Gastrocnemius medialis (tissue), 4 donors: ENCODE measurements at regions not wholly inside any gene's neighbourhood (a gene's known extent, or its start where the extent isn't known, plus 50 kb on each side); places are given as distances from the start of the nearest gene placed in this dataset.

Source experiments
- ATAC-seq, 2 donors: fragments of 150-250 bp; one replicate each; pipeline ENCODE4 v1.9.1; 2016
- DNase-seq, 2 donors: peaks; one replicate each; pipeline ENCODE4 v3.0.0-alpha.2; 2019
- H3K27ac ChIP-seq, 4 donors: fragments of 200-600 bp; sonication (generic); 1 replicate in 1 of 4; 2 replicates in 3 of 4; pipeline ENCODE4 v1.5.1; 2016 to 2018; ENCODE audit warnings: mild to moderate bottlenecking in 2 of 4, moderate library complexity in 1 of 4
- H3K27me3 ChIP-seq, 3 donors: fragments of 200-600 bp; sonication (generic) in 2 of 3; 1 replicate in 1 of 3; 2 replicates in 2 of 3; pipeline versions ENCODE4 v1.5.1 to v1.6.0; 2016 to 2019; ENCODE audit warnings: mild to moderate bottlenecking in 1 of 3, moderate library complexity in 1 of 3
- H3K36me3 ChIP-seq, 2 donors: fragments of 200-600 bp; sonication (generic) in 1 of 2; one replicate each; pipeline ENCODE4 v1.5.1; 2017 to 2018
- H3K4me1 ChIP-seq, 2 donors: fragments of 200-600 bp; sonication (generic) in 1 of 2; one replicate each; pipeline ENCODE4 v1.5.1; 2016 to 2017; ENCODE audit warnings: mild to moderate bottlenecking in 2 of 2
- H3K4me3 ChIP-seq, 4 donors: fragments of 200-600 bp; sonication (generic) in 3 of 4; 1 replicate in 1 of 4; 2 replicates in 3 of 4; pipeline ENCODE4 v1.5.1; 2016 to 2019; ENCODE audit warnings: mild to moderate bottlenecking in 2 of 4
- H3K9me3 ChIP-seq, 3 donors: fragments of 200-600 bp; sonication (generic) in 2 of 3; 1 replicate in 1 of 3; 2 replicates in 2 of 3; pipeline ENCODE4 v1.5.1; 2016 to 2019
- CTCF ChIP-seq, 5 experiments: fragments of 450-650 bp in 3 of 5; fragments of 200-600 bp in 2 of 5; sonication (generic) in 2 of 5; IDR thresholded peaks in 4 of 5; conservative IDR thresholded peaks in 1 of 5; 1 replicate in 4 of 5; 2 replicates in 1 of 5; pipeline ENCODE4 v1.5.1; 2016 to 2019; ENCODE audit warnings: antibody characterized with exemption in 5 of 5, mild to moderate bottlenecking in 3 of 5, moderate library complexity in 3 of 5
- POLR2A ChIP-seq, 2 donors: fragments of 450-650 bp; IDR thresholded peaks; one replicate each; pipeline ENCODE4 v1.6.1; 2017; ENCODE audit warnings: antibody characterized with exemption in 2 of 2, mild to moderate bottlenecking in 2 of 2, moderate library complexity in 2 of 2
- in situ Hi-C, 4 donors: fragments of 200-750 bp; cut with MboI; loops; one replicate each; pipeline versions ENCODE4 v1.15.0 to v1.8.0; 2017; ENCODE audit warnings: low sequenced_read_pairs in 4 of 4
- intact Hi-C: fragments of 100-400 bp; cut with DNase I; formaldehyde crosslinking; loops from one replicate; pipeline ENCODE4 v1.15.1; 2023; ENCODE audit warnings: low total_unique reads

GRCh38 chr6:56807326-56807988 lies 147.4 kb upstream of the BEND6 start:
- peaks cover 83 to 85% of the 10 kb centered on the region in 2 donors for H3K4me1 ChIP-seq
- TF ChIP-seq POLR2A (IDR thresholded peaks at IDR 0.05), result no peak
- no peak for TF ChIP-seq CTCF (IDR thresholded peaks at IDR 0.05 in 4 of 5, conservative IDR thresholded peaks at IDR 0.05 in 1 of 5)

DNA sequence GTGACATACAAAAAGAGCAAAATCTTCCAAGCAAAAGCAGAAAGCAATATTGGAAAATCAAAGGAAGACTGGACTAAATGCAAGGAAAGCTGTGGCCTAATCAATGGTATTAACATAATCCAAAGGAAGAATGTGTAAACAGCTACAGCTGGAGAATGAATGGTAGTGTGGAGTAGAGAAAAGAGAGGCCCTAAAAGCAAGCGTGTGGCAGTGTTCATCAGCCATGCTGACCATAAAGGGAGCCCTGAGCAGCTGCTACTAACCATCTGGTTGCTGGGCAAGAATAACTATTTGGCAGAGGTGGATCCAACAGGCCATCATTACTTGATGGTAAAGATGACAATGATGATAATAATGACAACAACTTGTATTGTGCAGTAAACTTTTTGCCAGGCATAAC lies 148.5 kb upstream of the BEND6 start:
- in situ Hi-C loops, result no loop called here
- peaks cover 80 to 87% of the 10 kb centered on the region in 2 donors for H3K4me1 ChIP-seq
- no peak overlapping the region for H3K4me3 ChIP-seq

More at GRCh38 chr6:56807326-56807988, 147.4 kb upstream of the BEND6 start:
- H3K9me3 ChIP-seq, result no peaks in the 10 kb centered on the region
- intact Hi-C loops, result no loop called here
- ATAC-seq (peak; percentile 73 to 80), DNase-seq (no peak)
- no peak overlapping the region for H3K4me3 ChIP-seq
- H3K36me3 ChIP-seq, result no peaks in the 10 kb centered on the region
- H3K27me3 ChIP-seq, result no peaks in the 10 kb centered on the region
- H3K27ac ChIP-seq, result peak overlapping the region; percentile 87 to 93 (median 87)
- in situ Hi-C loops, result no loop called here

GRCh38 chr6:56804996-56805395 lies 149.9 kb upstream of the BEND6 start:
- intact Hi-C loops, result no loop called here
- DNase-seq, result no peak

More for the DNA sequence above, 148.5 kb upstream of the BEND6 start:
- TF ChIP-seq POLR2A (IDR thresholded peaks at IDR 0.05) (no peak), CTCF (IDR thresholded peaks at IDR 0.05 in 4 of 5, conservative IDR thresholded peaks at IDR 0.05 in 1 of 5) (no peak)
- peak; percentile 40 to 66 for ATAC-seq
- intact Hi-C loops, result no loop called here
- DNase-seq, result peak; percentile 26 to 48
- H3K27ac ChIP-seq, result peak overlapping the region; percentile 87 to 93 (median 87)
- no peaks in the 10 kb centered on the region for H3K27me3 ChIP-seq
- no peaks in the 10 kb centered on the region for H3K36me3 ChIP-seq
- H3K9me3 ChIP-seq, result no peaks in the 10 kb centered on the region

DNA sequence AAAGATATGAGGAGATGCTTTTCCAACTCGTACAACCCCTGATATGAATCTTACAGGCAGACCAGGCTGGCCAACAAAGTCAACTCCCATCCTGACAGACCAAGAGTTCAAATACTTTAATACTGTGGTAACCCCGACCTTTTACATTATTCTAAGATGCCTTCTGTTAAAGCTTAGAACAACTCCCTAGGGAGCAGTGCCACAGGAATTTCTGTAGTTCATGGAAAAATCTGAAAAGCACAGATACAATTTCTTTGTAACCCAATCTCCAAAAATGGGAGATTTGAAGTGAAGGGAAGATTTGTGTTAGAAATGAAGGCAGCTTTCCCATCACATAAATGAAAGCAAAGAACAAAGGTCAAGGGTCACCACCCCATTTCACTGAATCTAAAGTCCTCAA lies 151.3 kb upstream of the BEND6 start:
- H3K9me3 ChIP-seq, result no peaks in the 10 kb centered on the region
- no peaks in the 10 kb centered on the region for H3K36me3 ChIP-seq
- intact Hi-C loops (no loop called here), in situ Hi-C loops (no loop called here)
- peak overlapping the region; percentile 87 to 93 (median 87) for H3K27ac ChIP-seq
- H3K27me3 ChIP-seq, result no peaks in the 10 kb centered on the region
- H3K4me1 ChIP-seq, result peaks cover 78 to 84% of the 10 kb centered on the region in 2 donors
- ATAC-seq (no peak), DNase-seq (no peak)
- TF ChIP-seq POLR2A (IDR thresholded peaks at IDR 0.05) (no peak), CTCF (IDR thresholded peaks at IDR 0.05 in 4 of 5, conservative IDR thresholded peaks at IDR 0.05 in 1 of 5) (no peak)
- H3K4me3 ChIP-seq, result no peak overlapping the region

More at GRCh38 chr6:56804996-56805395, 149.9 kb upstream of the BEND6 start:
- Histone ChIP-seq H3K4me3 (no peak overlapping the region), H3K4me1 (peaks cover 77 to 82% of the 10 kb centered on the region in 2 donors), H3K27me3 (no peaks in the 10 kb centered on the region), H3K27ac (peak overlapping the region; percentile 87 to 93 (median 87)), H3K36me3 (no peaks in the 10 kb centered on the region), H3K9me3 (no peaks in the 10 kb centered on the region)
- TF ChIP-seq CTCF (IDR thresholded peaks at IDR 0.05 in 4 of 5, conservative IDR thresholded peaks at IDR 0.05 in 1 of 5) (no peak), POLR2A (IDR thresholded peaks at IDR 0.05) (no peak)
- in situ Hi-C loops, result no loop called here
- ATAC-seq, result peak in 1 of 2 donors; percentile 58
